GM12865 (cell line): ENCODE measurements at regions not wholly inside any gene's neighbourhood (a gene's known extent, or its start where the extent isn't known, plus 50 kb on each side); places are given as distances from the start of the nearest gene placed in this dataset.
"Not testable (repeated sequence)": the region's sequence is repeated elsewhere in the genome, so short reads cannot be mapped to it uniquely, and the experiment has no call there.

Source experiments
- DNase-seq: peaks from one replicate; pipeline ENCODE4 v3.0.0; 2010; ENCODE audit warnings: low read depth
- H3K4me3 ChIP-seq: 2 replicates; pipeline ENCODE4 v1.5.1; 2011; ENCODE audit warnings: mild to moderate bottlenecking, low read depth, low read length, control low read depth
- TF ChIP-seq, protein P1 (sequence below): IDR thresholded peaks from 2 replicates; pipeline ENCODE4 v1.5.1; 2011; ENCODE audit warnings: low read length, control low read depth, low read depth, inconsistent platforms; ENCODE audit not compliant: insufficient read depth; ENCODE audit errors: missing control alignments

DNA sequence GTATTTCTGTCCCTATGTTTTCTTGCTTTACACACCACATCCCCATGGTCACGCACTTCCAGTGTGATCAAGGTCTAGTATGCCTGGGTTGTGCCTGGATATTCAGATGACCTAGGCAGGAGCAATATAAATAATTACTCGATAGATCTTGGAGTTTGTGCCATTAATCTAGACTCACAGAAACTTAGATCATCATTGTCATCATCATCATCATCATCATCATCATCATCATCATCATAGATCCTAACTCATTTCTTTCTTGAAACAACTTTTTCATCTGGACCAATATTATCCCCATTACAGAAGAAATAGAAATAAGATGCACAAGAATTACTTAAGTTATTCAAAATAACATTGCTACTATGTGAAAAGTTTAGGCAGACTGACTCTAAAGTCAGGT is 130.3 kb upstream of the LRRTM4 start:
- TF ChIP-seq, protein P1, sequence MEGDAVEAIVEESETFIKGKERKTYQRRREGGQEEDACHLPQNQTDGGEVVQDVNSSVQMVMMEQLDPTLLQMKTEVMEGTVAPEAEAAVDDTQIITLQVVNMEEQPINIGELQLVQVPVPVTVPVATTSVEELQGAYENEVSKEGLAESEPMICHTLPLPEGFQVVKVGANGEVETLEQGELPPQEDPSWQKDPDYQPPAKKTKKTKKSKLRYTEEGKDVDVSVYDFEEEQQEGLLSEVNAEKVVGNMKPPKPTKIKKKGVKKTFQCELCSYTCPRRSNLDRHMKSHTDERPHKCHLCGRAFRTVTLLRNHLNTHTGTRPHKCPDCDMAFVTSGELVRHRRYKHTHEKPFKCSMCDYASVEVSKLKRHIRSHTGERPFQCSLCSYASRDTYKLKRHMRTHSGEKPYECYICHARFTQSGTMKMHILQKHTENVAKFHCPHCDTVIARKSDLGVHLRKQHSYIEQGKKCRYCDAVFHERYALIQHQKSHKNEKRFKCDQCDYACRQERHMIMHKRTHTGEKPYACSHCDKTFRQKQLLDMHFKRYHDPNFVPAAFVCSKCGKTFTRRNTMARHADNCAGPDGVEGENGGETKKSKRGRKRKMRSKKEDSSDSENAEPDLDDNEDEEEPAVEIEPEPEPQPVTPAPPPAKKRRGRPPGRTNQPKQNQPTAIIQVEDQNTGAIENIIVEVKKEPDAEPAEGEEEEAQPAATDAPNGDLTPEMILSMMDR = no peak
- no peak for DNase-seq
- no peak overlapping the region for H3K4me3 ChIP-seq

DNA sequence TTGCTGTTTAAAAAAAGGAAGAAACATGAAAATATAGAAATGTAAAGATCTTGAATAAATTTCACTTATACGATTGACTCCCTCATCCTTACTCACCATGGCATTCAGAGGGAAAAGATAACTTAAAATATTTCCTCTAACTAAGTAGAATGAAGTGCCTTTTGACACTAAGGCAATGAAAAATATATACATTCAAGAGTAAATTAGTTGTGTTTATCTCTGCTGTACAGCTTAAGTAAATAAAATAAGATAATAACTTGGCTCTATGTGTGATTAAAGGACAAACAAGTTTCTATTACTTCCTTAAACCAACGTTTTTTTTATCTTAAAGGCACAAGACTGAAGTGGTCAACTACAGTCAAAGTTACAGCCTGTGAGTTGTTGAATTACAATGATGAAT is 142.3 kb upstream of the LRRTM4 start:
- TF ChIP-seq, protein P1 = no peak
- H3K4me3 ChIP-seq = no peak overlapping the region
- DNase-seq = no peak

DNA sequence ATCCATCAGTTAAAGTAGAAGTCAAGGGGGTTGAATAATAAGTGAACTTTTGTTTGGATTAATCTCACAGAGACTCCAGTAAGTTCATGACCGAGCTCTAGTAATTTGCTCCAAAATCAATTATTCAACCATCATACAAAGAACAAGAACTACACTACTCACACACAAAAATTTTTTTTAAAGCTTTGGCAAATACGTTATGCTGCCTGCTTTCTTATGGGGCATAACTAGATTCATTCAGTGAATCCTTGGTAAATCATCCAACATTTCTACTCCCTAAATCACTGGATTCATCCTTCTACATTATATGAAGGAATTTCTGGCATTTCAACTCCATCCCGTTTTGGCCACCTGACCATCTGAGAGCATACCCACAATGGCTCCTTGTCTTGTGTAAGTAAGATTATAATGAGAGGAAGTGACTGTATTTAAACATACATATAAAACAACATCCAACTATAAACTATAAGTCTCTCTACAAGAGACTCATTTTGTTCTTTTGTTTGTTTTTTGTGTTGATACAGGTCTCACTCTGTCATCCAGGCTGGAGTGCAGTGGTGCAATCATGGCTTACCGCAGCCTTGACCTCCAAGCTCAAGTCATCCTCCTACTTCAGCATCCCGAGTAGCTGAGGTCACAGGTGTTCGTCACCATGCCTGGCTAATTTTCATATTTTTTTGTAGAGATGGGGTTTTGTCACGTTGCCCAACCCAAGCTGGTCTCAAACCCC is 144.2 kb upstream of the LRRTM4 start:
- TF ChIP-seq, protein P1 = no peak
- no peak overlapping the region for H3K4me3 ChIP-seq
- no peak for DNase-seq

DNA sequence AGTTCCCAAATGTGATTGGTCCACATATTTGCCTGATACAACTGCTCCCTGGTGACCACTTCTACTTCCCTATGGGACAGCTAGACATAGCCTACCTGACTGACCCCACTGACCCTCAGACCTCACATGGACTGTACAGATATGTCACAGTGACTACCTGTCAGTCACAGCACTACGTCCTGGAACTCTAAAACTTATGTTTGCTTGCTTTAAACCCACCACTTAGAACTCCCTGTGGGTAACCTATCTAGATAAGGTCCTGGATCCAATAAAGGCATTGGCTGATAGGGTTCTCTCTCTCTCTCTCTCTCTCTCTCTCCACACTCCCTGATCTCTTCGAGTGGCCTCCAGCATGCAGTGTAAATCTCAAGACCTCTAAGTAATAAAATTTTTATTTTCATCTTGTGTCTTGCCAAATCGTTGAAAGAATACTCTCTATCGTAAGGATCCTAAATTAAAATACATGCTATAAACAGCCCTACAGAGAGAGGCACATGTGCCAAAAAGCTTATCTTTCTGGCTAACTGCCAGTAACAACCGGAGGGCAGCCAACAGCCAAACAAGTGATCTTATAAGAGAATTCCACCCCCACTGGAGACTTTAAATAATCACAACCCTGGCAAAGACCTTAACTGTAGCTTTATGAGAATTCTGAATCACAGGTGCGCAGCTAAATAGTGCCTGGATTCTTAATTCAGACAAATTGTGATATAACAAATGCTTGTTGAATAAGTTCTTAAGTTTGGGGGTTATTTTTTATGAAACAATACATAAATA is 162.6 kb upstream of the LRRTM4 start:
- not testable (repeated sequence) for H3K4me3 ChIP-seq, DNase-seq

DNA sequence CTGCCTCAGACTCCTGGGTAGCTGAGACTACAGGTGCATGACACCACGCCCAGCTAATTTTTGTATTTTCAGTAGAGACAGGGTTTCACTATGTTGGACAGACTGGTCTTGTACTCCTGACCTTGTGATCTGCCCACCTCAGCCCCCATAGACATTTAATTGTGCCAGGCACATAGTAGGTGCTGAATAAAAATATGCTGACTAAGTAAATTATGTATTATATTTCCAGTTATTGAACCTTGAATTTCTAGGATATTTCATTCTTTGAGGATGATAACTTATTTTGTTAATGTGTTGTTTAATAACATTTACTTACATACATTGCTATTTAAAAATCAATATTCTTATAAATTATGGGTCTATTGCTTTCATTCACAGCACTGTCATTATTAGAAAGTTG is 190.4 kb upstream of the LRRTM4 start:
- H3K4me3 ChIP-seq = no peak overlapping the region
- TF ChIP-seq, protein P1 = no peak
- DNase-seq = no peak

DNA sequence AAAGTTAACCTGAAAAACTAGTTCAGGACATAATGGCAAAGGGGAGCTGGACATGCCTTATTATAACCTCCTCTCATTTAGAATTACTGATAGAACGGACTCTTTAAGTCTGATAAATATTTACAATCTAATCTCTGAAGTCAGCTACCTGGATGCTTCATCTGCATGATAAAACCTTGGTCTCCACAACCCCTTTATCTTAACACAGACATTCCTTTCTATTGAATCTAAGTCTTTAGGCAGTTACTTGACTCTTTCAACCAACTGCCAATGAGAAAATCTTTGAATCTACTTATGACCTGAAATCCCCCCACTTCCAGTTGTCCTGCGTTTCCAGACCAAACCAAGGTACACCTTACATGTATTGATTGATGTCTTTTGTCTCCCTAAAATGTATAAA is 191.2 kb upstream of the LRRTM4 start:
- DNase-seq = no peak
- TF ChIP-seq, protein P1 = no peak

DNA sequence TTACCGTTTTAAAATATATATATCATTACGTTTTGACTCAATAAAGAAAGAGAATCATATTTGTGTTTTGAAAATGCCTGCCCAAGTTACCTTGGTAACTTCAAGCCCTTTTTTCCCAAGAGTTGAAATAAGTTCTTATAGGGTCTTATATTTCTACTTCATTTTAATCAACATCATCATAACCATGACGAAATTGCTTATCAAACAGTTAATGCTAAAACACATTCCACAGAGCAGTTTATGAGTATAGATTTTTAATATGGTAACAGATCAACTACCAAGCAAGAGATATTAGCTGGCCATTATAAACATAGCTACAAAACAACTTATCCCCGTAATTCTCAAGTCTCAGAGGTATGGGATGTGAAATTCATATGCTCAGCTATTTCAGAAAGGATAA is 197.9 kb upstream of the LRRTM4 start:
- no peak overlapping the region for H3K4me3 ChIP-seq
- no peak for DNase-seq
- TF ChIP-seq, protein P1 = no peak

More for the DNA sequence above, 191.2 kb upstream of the LRRTM4 start:
- H3K4me3 ChIP-seq = no peak overlapping the region
